ENCODE measurements at regions not wholly inside any gene's neighbourhood (a gene's known extent, or its start where the extent isn't known, plus 50 kb on each side); places are given as distances from the start of the nearest gene placed in this dataset.

DNA sequence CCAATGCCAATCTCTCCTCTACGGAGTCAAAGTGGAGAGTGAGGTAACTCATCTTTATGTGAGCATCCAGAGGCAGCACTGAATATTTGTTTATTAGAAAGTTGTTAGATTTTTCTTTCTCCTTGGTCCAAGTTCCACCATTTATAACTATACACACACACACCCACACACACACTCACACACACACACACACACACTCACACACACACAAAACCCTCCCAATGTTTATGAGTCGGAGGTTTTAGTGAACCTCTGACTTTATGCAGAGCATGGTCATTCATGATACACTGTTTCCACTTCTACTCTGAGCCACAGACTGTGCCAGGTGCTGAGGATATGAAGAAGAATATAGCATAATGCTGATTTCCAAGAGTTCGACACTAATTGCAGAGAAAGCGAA lies 132.9 kb upstream of the CCDC68 start:
- no peak overlapping the region for H3K4me3 ChIP-seq
- DNase-seq (no peak), ATAC-seq (no peak)
- intact Hi-C loops (cut with DNase I, micrococcal nuclease): no loop called here
- no peaks in the 10 kb centered on the region for H3K36me3 ChIP-seq (ENCODE audit: low read depth)
- H3K4me1 ChIP-seq (ENCODE audit: low read depth): peaks cover 4% of the 10 kb centered on the region
- no peak for TF ChIP-seq CTCF (IDR thresholded peaks at IDR 0.05)
- no peaks in the 10 kb centered on the region for H3K9me3 ChIP-seq

GRCh38 chr18:55090564-55091188 lies 131.4 kb upstream of the CCDC68 start:
- DNase-seq (no peak), ATAC-seq (peak; percentile 88)
- H3K36me3 ChIP-seq (ENCODE audit: low read depth): no peaks in the 10 kb centered on the region
- no peaks in the 10 kb centered on the region for H3K9me3 ChIP-seq
- TF ChIP-seq CTCF (IDR thresholded peaks at IDR 0.05): no peak
- H3K4me3 ChIP-seq: no peak overlapping the region
- H3K4me1 ChIP-seq (ENCODE audit: low read depth): peaks cover 4% of the 10 kb centered on the region
- intact Hi-C loops (cut with DNase I, micrococcal nuclease): no loop called here

DNA sequence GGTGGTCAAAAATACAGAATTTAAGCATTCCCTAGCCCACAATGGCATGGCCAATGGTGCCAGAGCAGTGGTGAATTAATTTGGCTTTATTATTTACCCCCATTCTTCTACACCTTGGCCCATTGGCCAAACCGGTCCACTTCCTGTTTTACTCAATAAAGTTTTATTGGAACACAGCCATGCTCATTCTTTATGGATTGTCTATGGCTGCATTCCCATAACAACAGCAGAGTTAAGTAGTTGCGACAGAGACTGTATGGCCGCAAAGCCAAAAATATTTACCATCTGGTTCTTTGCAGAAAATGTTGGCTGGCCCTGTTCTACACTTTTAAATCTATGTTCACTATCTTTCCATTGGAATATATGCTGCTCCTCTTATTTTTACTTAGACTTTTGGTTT lies 130.3 kb upstream of the CCDC68 start:
- no peak for TF ChIP-seq CTCF (IDR thresholded peaks at IDR 0.05)

GRCh38 chr18:55088561-55088960 lies 129.3 kb upstream of the CCDC68 start:
- Histone ChIP-seq H3K9me3 (no peaks in the 10 kb centered on the region), H3K4me3 (no peak overlapping the region), H3K4me1 (ENCODE audit: low read depth) (peaks cover 4% of the 10 kb centered on the region), H3K36me3 (ENCODE audit: low read depth) (no peaks in the 10 kb centered on the region)
- TF ChIP-seq CTCF (IDR thresholded peaks at IDR 0.05): no peak
- DNase-seq (no peak), ATAC-seq (peak; percentile 16)
- intact Hi-C loops (cut with DNase I, micrococcal nuclease): no loop called here

More for the DNA sequence above, 130.3 kb upstream of the CCDC68 start:
- no peak for ATAC-seq
- Histone ChIP-seq H3K9me3 (no peaks in the 10 kb centered on the region), H3K36me3 (ENCODE audit: low read depth) (no peaks in the 10 kb centered on the region), H3K4me3 (no peak overlapping the region), H3K4me1 (ENCODE audit: low read depth) (peaks cover 4% of the 10 kb centered on the region)
- intact Hi-C loops (cut with DNase I, micrococcal nuclease): no loop called here
- DNase-seq: no peak

- peak; percentile 53 for ATAC-seq
- Histone ChIP-seq H3K9me3 (no peaks in the 10 kb centered on the region), H3K36me3 (ENCODE audit: low read depth) (no peaks in the 10 kb centered on the region), H3K4me3 (no peak overlapping the region), H3K4me1 (ENCODE audit: low read depth) (peaks cover 4% of the 10 kb centered on the region)
- no peak for DNase-seq
- TF ChIP-seq CTCF (IDR thresholded peaks at IDR 0.05): no peak
- intact Hi-C loops (cut with DNase I, micrococcal nuclease): no loop called here
Observed at GRCh38 chr18:55088000-55088401, 128.7 kb upstream of the CCDC68 start.

GRCh38 chr18:55086906-55087305 lies 127.6 kb upstream of the CCDC68 start:
- Histone ChIP-seq H3K9me3 (no peaks in the 10 kb centered on the region), H3K4me3 (no peak overlapping the region), H3K36me3 (ENCODE audit: low read depth) (no peaks in the 10 kb centered on the region), H3K4me1 (ENCODE audit: low read depth) (peaks cover 4% of the 10 kb centered on the region)
- ATAC-seq (no peak), DNase-seq (no peak)
- TF ChIP-seq CTCF (IDR thresholded peaks at IDR 0.05): no peak
- intact Hi-C loops (cut with DNase I, micrococcal nuclease): no loop called here

Measured in mucosa of descending colon (tissue), 3 donors.